SK-N-SH treated with all-trans-retinoic acid at 6 μM for 48 hours (cell line): ENCODE measurements at regions not wholly inside any gene's neighbourhood (a gene's known extent, or its start where the extent isn't known, plus 50 kb on each side); places are given as distances from the start of the nearest gene placed in this dataset.

Experiments
- ATAC-seq: fragments of 200-7000 bp; cut with Tn5 transposase; 3 replicates; pipeline ENCODE4 v1.9.1; 2020; ENCODE audit warnings: mild to moderate bottlenecking, moderate library complexity
- ARNTL ChIP-seq: fragments of 450-650 bp; formaldehyde crosslinking; IDR thresholded peaks from 2 replicates; pipeline ENCODE4 v1.5.0; 2020; ENCODE audit warnings: low read depth, mild to moderate bottlenecking, moderate library complexity, borderline replicate concordance
- BACH2 ChIP-seq: fragments of 250-450 bp; sonication (Bioruptor Pico); IDR thresholded peaks from 2 replicates; pipeline ENCODE4 v1.9.0; 2021; ENCODE audit warnings: mild to moderate bottlenecking, borderline replicate concordance
- CSRNP3 ChIP-seq: fragments of 250-450 bp; sonication (Bioruptor Pico); IDR thresholded peaks from 2 replicates; pipeline ENCODE4 v1.5.1; 2021; ENCODE audit warnings: mild to moderate bottlenecking, moderate library complexity
- GLIS3 ChIP-seq: fragments of 250-450 bp; sonication (Bioruptor Pico); IDR thresholded peaks from 2 replicates; pipeline ENCODE4 v1.5.0; 2020; ENCODE audit warnings: mild to moderate bottlenecking, moderate library complexity
- ISL1 ChIP-seq: fragments of 250-450 bp; sonication (Bioruptor Pico); IDR thresholded peaks from 2 replicates; pipeline ENCODE4 v2.1.2; 2022; ENCODE audit warnings: mild to moderate bottlenecking, moderate library complexity
- OSR1 ChIP-seq: fragments of 250-450 bp; sonication (Bioruptor Pico); IDR thresholded peaks from 2 replicates; pipeline ENCODE4 v1.8.0; 2022; ENCODE audit warnings: moderate library complexity, mild to moderate bottlenecking, inconsistent platforms
- PATZ1 ChIP-seq: fragments of 250-450 bp; sonication (Bioruptor Pico); IDR thresholded peaks from 2 replicates; pipeline ENCODE4 v1.8.0; 2020; ENCODE audit warnings: mild to moderate bottlenecking, moderate library complexity, borderline replicate concordance
- POU6F1 ChIP-seq: fragments of 250-450 bp; sonication (Bioruptor Pico); IDR thresholded peaks from 2 replicates; pipeline ENCODE4 v1.8.0; 2021; ENCODE audit warnings: low read depth, mild to moderate bottlenecking, moderate library complexity, borderline replicate concordance
- PPARA ChIP-seq: fragments of 250-450 bp; sonication (Bioruptor Pico); IDR thresholded peaks from 2 replicates; pipeline ENCODE4 v1.5.0; 2020; ENCODE audit warnings: mild to moderate bottlenecking, borderline replicate concordance
- RARB ChIP-seq: fragments of 250-450 bp; sonication (Bioruptor Pico); IDR thresholded peaks from 2 replicates; pipeline ENCODE4 v1.8.0; 2021; ENCODE audit warnings: mild to moderate bottlenecking, moderate library complexity
- SNAI2 ChIP-seq: fragments of 250-450 bp; sonication (Bioruptor Pico); IDR thresholded peaks from 2 replicates; pipeline ENCODE4 v1.5.0; 2020; ENCODE audit warnings: mild to moderate bottlenecking, moderate library complexity
- TCF4 ChIP-seq: fragments of 250-450 bp; sonication (Bioruptor Pico); IDR thresholded peaks from 2 replicates; pipeline ENCODE4 v1.8.0; 2021; ENCODE audit warnings: mild to moderate bottlenecking, moderate library complexity, borderline replicate concordance
- TSHZ2 ChIP-seq: fragments of 250-450 bp; sonication (Bioruptor Pico); IDR thresholded peaks from 2 replicates; pipeline ENCODE4 v1.5.0; 2020; ENCODE audit warnings: mild to moderate bottlenecking, moderate library complexity
- ZC3H10 ChIP-seq: fragments of 250-450 bp; sonication (Bioruptor Pico); IDR thresholded peaks from 2 replicates; pipeline ENCODE4 v1.5.1; 2021; ENCODE audit warnings: mild to moderate bottlenecking, moderate library complexity
- ZFP30 ChIP-seq: fragments of 450-650 bp; formaldehyde crosslinking; IDR thresholded peaks from 2 replicates; pipeline ENCODE4 v1.5.0; 2022; ENCODE audit warnings: mild to moderate bottlenecking, moderate library complexity
- ZNF565 ChIP-seq: fragments of 450-650 bp; formaldehyde crosslinking; conservative IDR thresholded peaks from 2 replicates; pipeline ENCODE4 v1.5.0; 2020; ENCODE audit warnings: low read depth, mild to moderate bottlenecking, moderate library complexity
- ZNF70 ChIP-seq: fragments of 450-650 bp; formaldehyde crosslinking; IDR thresholded peaks from 2 replicates; pipeline ENCODE4 v1.5.0; 2020; ENCODE audit warnings: mild to moderate bottlenecking, moderate library complexity
- ZNF8 ChIP-seq: fragments of 450-650 bp; formaldehyde crosslinking; IDR thresholded peaks from 2 replicates; pipeline ENCODE4 v1.5.0; 2020; ENCODE audit warnings: mild to moderate bottlenecking, moderate library complexity
- TF ChIP-seq, protein P1 (sequence below): fragments of 250-450 bp; sonication (Bioruptor Pico); IDR thresholded peaks from 2 replicates; pipeline ENCODE4 v1.5.1; 2020; ENCODE audit warnings: low read depth, mild to moderate bottlenecking, moderate library complexity

DNA sequence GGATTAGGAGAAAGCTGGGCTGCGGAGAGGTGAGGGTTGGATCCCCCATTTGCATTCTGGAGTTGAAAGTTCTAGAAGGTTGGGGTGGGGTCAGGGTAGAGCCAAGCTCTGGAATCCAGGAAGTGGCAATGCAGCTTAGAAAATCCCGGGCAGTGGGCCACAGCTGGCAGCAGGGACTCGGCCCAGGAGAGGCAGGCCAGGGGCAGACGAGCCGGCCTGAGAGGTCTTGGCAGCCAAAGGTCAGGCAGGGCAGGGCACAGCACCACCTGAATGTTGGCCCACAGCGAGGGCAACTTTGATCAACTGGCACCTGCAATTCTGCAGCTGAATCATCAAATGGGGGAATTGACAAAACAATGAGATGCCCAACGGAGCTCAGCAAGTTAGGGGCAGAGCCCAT is 139.2 kb downstream of the INHBB start:
- TF ChIP-seq ARNTL = no peak
- no peak for TF ChIP-seq ZC3H10
- TF ChIP-seq ZFP30 = no peak
- TF ChIP-seq, protein P1, sequence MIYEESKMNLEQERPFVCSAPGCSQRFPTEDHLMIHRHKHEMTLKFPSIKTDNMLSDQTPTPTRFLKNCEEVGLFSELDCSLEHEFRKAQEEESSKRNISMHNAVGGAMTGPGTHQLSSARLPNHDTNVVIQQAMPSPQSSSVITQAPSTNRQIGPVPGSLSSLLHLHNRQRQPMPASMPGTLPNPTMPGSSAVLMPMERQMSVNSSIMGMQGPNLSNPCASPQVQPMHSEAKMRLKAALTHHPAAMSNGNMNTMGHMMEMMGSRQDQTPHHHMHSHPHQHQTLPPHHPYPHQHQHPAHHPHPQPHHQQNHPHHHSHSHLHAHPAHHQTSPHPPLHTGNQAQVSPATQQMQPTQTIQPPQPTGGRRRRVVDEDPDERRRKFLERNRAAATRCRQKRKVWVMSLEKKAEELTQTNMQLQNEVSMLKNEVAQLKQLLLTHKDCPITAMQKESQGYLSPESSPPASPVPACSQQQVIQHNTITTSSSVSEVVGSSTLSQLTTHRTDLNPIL (CRISPR knock-in tag) = no peak
- TF ChIP-seq, all 23 proteins: peak for 0
- no peak for ATAC-seq

- no peak for ATAC-seq
- TF ChIP-seq ISL1 (CRISPR knock-in tag) (no peak), PPARA (no peak), TCF4 (CRISPR knock-in tag) (no peak), SNAI2 (no peak), PATZ1 (CRISPR knock-in tag) (no peak), OSR1 (CRISPR knock-in tag) (no peak)
Observed at GRCh38 chr2:120486441-120486840, 140.5 kb downstream of the INHBB start.

GRCh38 chr2:120486946-120487345 is 141.0 kb downstream of the INHBB start:
- no peak for TF ChIP-seq TCF4 (CRISPR knock-in tag)
- ATAC-seq = no peak

DNA sequence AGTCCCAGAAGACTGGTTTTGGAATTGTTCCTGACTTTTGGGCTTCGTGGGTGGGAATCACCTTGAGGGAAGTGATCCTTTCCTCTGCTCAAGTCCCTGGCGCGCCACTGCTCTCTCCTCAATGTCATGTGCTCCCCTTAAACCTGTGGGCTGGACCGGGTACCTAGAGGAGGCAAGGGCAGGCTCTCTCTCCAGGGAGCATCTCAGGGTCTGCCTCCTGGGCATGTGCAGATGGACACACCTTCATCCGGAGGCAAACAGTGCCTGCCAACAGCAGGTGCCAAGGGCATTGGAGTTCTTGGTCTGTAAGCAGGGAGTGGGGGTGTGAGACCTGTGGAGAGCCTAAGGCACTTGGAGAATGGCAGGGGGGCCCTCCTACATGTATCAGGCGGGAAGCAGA is 142.6 kb downstream of the INHBB start:
- ATAC-seq = no peak
- TF ChIP-seq OSR1 (CRISPR knock-in tag) = no peak
- TF ChIP-seq ZNF70 (CRISPR knock-in tag) = no peak
- TF ChIP-seq PATZ1 (CRISPR knock-in tag) = no peak
- TF ChIP-seq PPARA = no peak
- no peak for TF ChIP-seq BACH2 (CRISPR knock-in tag)
- no peak for TF ChIP-seq ZC3H10
- no peak for TF ChIP-seq TSHZ2
- TF ChIP-seq ZNF8 (CRISPR knock-in tag) = no peak
- no peak for TF ChIP-seq CSRNP3 (CRISPR knock-in tag)
- no peak for TF ChIP-seq RARB (CRISPR knock-in tag)
- TF ChIP-seq, protein P1 (CRISPR knock-in tag) = no peak
- no peak for TF ChIP-seq ZFP30
- TF ChIP-seq SNAI2 = no peak
- no peak for TF ChIP-seq POU6F1 (CRISPR knock-in tag)
- TF ChIP-seq ARNTL = no peak
- no peak for TF ChIP-seq ISL1 (CRISPR knock-in tag)
- no peak for TF ChIP-seq ZNF565 (CRISPR knock-in tag)
- TF ChIP-seq GLIS3 (CRISPR knock-in tag) = no peak
